NCI-H2171 (cell line): ENCODE measurements at regions not wholly inside any gene's neighbourhood (a gene's known extent, or its start where the extent isn't known, plus 50 kb on each side); places are given as distances from the start of the nearest gene placed in this dataset.
"Not testable (repeated sequence)": the region's sequence is repeated elsewhere in the genome, so short reads cannot be mapped to it uniquely, and the experiment has no call there.

Source experiments
- DNase-seq: peaks from one replicate; lab custom pipeline; 2025; lab: John Stamatoyannopoulos, UW

- DNase-seq = no peak
Measured at GRCh38 chrX:115911967-115912366, 258.6 kb upstream of the AGTR2 start.

- DNase-seq = no peak
Measured at GRCh38 chrX:115912372-115912897, 258.1 kb upstream of the AGTR2 start.

- no peak for DNase-seq
Measured at GRCh38 chrX:115913575-115913974, 257.0 kb upstream of the AGTR2 start.

- DNase-seq = not testable (repeated sequence)
Measured at GRCh38 chrX:115915625-115916024, 254.9 kb upstream of the AGTR2 start.

GRCh38 chrX:115929480-115929879, 241.1 kb upstream of the AGTR2 start:
- DNase-seq = no peak

- no peak for DNase-seq
Measured at GRCh38 chrX:115936008-115936407, 234.5 kb upstream of the AGTR2 start.

- no peak for DNase-seq
Measured at GRCh38 chrX:115939070-115939469, 231.5 kb upstream of the AGTR2 start.

- DNase-seq = no peak
Measured at GRCh38 chrX:115939636-115940160, 230.8 kb upstream of the AGTR2 start.

- DNase-seq = peak; percentile 8
Measured at GRCh38 chrX:115940348-115940747, 230.2 kb upstream of the AGTR2 start.

- peak; percentile 54 for DNase-seq
Measured at GRCh38 chrX:115940888-115941332, 229.6 kb upstream of the AGTR2 start.

- no peak for DNase-seq
Measured at GRCh38 chrX:115941388-115941787, 229.2 kb upstream of the AGTR2 start.

GRCh38 chrX:115946059-115946458, 224.5 kb upstream of the AGTR2 start:
- DNase-seq = no peak

- peak; percentile 8 for DNase-seq
Measured at GRCh38 chrX:115948018-115948923, 222.3 kb upstream of the AGTR2 start.

GRCh38 chrX:115949900-115950822, 220.4 kb upstream of the AGTR2 start:
- peak; percentile 28 for DNase-seq

- no peak for DNase-seq
Measured at GRCh38 chrX:115952417-115953092, 218.0 kb upstream of the AGTR2 start.

GRCh38 chrX:115957862-115958490, 212.6 kb upstream of the AGTR2 start:
- no peak for DNase-seq

GRCh38 chrX:115958687-115959359, 211.7 kb upstream of the AGTR2 start:
- no peak for DNase-seq

GRCh38 chrX:115960440-115961084, 210.0 kb upstream of the AGTR2 start:
- no peak for DNase-seq

GRCh38 chrX:115966920-115967319, 203.6 kb upstream of the AGTR2 start:
- no peak for DNase-seq
